RKO (cell line): ENCODE measurements at regions not wholly inside any gene's neighbourhood (a gene's known extent, or its start where the extent isn't known, plus 50 kb on each side); places are given as distances from the start of the nearest gene placed in this dataset.

ENCODE experiments used
- DNase-seq: peaks from one replicate; pipeline ENCODE4 v3.0.0-alpha.2; 2016; ENCODE audit warnings: low spot score

DNA sequence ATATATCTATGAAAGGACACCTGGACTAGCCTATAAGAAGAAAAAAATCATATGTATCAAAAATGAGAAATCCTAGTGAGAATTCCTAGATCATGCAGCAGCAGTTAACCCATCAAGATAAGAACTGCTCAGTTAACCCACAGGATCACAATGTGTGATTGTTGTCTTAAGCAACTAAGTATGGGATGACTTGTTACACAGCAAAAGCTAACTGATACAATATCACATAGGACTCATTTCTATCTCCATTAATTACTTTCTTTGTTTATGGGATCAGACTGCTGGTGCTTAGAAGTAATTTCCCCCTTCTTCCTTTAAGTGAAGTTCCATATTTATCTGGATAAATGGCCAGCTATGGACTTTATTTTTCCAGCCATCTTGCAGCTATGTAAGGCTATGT lies 280.8 kb upstream of the MARCKS start:
- DNase-seq = no peak

DNA sequence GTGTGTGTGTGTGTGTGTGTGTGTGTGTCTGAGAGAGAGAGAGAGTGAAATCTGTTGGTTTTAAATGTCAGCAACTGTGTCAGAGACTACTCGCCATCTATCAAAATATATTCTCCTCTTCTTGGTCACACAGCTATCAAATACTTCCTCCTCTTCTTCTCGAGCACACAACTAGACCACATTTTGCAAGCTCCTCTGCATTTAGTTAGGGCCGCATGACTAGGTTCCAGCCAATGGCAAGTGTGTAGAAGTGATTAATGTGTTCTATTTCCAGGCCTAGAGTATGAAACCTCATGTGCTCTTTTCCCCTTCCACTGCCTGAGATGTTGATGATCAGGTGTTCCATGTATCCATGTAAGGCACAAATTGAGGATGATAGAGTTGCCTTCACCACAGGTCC lies 278.5 kb upstream of the MARCKS start:
- DNase-seq = no peak

DNA sequence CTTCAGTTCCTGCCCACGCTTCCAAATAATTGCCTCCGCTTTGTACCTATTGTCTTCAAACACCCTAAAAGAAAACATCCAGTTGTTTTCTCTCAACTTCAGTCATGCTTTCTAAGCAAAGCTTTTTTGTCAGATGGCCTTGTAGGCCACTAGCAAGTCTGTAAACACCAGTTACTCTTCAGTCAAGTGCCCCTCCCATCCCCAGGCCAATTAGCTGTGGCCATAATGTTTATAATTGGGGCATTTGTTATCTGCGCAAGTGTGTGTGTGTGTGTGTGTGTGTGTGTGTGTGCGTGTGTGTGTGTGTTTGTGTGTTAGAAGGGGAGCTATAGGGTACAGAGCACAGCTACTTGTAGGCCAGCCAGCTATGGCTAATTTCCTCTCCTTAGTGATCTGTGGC lies 272.4 kb upstream of the MARCKS start:
- DNase-seq = no peak

DNA sequence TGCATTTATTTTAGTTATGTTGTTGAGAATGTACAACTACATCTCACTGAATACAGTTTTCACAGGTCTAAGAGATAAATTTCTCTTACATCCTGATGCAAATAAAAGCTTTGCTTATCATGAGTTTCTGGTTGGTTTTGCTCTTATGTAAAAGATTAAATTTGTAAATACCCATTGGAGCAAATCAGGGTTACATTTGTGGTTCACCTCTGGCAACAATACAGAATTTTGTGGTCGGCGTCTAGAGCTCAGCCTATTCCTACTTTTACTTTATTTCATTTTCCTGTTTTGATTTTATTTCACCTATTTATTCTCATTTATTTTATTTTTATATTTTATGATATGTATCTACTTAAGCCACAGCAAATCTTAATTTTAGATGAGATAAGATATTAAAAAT lies 271.9 kb upstream of the MARCKS start:
- DNase-seq = no peak

DNA sequence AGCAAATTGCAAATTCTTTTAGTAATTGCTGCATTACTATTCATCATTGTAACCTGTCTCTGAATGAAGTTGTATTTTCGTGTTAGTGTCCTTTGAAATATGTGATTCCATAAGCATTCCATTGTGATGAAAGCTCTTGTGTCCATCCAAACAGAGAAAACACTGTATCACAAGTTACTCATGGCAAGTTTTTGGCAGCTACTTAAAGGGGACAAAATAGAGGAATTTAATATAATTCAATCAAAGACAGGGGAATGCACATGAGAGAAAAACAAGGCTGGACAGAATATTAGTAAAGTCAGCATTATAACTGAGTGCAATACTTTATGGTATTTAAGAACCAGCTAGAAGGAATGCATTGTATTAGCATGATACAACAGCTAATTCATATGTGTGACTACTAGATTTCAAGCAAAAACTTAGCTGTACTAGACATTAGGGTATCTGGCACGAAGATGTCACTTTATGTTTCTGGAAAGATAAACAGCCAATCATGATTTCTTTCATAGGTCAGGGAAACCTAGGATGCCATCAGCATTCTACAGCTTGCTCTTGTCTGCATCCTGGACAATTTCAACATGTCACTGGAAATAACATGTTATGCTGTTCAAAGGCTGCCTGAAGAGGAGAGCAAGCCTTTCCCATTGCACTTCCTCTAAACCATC lies 270.6 kb upstream of the MARCKS start:
- no peak for DNase-seq

DNA sequence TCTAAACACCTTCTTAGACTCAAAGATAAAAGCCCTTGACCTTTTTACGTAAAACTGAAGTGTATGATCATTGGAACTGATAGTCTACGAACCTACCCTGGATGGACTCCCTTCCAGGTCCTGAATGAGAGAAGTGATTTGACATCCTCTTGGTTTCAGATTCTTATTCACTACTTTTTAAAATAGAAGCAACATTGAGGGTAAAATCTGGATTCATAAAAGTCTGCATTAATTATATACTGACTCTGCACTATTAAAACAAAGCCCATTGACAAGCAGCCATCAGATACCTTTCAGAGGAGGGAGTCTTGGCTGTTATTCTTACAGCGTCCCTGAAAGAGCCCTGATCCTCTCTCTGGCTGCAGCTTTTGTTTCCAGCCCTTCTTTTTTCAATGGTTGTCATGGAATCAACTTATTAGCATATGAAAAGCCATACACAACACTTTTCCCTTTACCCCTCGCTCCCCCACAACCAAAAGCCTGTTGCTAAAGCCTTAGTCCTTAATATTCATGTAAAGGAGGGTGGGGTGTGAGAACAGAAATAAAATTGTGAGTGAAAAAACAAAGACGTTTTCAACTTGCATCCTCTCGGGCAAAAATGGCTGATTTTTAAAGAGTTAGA lies 270.0 kb upstream of the MARCKS start:
- no peak for DNase-seq

DNA sequence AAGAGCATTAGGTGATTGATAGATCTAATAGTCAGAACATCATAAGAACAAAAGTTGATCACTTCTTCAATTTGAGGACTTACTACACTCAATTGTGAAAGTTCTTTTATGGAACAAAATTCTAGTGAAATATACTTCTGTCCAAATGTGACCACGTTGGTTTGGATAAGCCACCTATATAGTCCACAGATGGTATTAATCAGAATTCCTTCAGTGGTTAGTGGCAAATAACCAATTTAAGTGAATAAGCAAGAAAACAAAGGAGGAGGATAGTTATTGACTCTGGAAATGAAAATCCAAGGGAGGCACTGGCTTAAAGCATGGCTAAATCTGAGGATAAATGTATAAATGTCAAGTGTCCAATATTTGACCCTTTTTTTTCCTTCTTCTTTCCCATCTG lies 268.5 kb upstream of the MARCKS start:
- DNase-seq = no peak

DNA sequence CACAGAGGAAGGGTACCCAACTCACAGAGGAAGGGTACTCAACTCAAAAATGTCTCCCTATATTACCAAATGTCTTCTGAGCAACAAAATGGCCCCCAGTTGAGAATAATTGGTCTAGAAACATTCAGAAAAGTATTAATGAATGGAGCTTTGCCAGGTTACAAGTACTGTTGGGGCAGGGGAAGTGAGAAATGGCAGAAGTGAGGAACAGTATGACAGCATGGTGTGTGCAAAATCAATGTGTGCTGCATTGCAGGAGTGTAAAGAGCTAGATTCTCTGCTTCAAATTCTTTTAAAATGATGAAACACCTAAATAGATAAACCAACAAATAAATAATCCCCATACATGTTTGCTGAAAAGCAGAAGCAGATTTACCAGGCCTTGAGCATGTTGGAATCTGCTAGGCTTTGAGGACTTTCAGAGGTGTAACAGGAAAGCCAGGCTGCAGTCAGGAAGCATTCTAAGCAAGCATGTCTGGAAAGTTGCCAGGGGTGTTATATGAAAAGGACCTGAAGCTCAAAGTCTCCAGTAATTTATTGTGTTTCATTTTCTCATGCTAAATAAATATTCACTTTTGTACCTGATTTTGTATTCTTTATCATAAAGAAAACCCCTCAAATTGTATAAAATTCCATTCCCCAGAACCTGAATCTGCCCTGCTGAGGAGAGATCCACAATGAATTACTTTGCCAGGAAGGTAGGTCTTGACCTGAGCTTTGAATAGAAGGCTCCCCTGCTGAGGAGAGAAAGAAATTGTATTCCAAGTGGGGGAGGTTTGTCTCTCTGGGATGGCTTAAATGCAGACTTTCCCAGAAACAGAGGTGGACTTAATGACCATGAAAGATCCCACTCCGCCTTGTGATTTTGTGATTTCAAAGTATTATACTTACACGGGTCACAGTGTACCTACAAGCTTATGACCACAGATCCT lies 265.0 kb upstream of the MARCKS start:
- DNase-seq = no peak

DNA sequence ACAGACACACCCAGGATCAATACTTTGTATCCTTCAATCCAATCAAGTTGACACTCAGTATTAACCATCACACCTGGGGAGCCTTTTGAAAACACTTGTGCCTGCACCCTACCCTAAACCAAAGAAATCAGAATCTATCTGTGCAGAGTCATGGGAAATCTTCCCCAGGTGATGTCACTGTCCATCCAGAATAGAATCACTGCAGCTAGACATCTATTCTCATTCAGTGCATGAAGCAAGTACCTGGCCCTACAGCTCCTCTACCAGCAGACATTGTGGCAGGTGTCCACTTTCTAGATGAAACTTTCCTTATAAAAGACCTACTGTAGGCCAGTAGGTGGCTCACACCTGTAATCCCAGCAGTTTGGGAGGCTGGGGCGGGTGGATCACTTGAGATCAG lies 262.4 kb upstream of the MARCKS start:
- DNase-seq = no peak

DNA sequence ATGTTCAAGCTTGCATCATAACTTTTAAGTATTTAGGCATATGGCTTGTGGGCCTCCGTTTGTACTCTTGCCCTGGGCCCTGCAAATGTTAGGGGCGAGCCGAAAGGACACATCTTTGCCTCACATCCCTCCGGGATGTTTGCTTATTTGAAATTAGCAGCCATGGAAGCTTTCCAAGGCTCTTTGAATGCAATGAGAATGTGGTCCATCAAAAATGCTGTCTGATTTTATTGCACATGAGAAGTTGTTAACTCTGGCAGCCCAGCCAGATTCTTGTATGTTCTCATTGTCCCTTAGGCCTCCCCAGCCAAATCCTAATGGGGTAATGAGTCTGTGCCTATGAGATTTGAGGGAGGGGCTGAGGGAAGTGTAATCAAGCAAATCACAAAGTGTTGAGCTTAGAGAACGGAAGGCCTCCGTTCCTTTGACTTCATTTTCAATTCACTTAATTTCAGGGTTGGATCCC lies 261.2 kb upstream of the MARCKS start:
- DNase-seq = no peak

DNA sequence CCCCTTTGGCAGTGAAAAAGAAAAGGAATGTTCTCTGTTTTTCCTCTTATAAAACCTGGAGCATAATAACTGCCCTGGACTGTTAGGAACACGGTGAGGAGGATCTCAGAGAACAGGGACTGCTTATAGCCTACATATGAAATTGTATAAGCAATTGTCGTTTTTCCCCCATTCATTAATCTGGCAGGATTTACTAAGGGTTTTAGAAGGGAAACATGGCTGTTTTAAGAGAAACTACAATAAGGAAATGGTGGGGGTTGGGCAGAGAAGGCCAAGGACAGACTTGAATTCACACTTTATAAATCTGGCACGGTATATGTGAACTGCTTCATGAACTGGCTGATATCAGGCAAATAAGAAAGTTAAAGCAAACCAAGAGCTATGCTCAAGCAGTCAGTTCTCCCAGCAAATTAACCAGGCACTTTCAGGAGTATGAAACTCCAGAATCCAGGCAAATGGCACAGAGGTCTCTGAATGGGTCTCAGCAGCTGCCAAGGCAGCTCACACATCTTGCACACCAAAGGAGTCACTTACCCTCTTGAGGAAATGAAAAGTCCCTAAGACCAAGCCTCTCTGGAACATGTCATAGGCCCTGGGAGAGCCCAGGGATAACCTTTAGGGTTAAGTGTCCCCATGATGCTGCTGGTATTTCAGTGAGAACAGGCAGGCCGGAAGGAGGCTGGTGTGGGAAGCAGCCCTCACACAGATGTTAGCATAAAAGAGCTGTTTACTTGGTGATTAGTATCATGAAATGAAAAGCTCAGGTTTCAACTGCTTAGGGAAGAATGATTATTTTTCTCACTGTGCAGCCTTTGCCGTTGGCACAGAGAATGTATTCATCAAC lies 260.5 kb upstream of the MARCKS start:
- no peak for DNase-seq

DNA sequence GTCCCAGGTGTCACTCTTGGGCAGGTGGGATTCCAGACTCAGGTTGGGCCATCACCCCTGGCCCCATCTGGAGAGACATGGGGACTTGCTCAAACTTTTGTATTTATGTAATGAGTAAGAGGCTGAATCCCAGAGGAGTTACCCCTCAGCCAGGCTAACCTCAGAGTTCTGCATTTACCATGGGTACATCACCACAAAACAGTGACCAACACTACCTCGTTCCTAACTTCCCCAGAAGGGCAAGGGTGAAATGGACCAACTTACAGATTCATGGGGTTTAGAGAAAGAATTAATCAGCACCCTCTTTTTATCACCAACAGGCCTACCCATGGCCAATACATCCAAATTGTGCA lies 259.9 kb upstream of the MARCKS start:
- DNase-seq = no peak

DNA sequence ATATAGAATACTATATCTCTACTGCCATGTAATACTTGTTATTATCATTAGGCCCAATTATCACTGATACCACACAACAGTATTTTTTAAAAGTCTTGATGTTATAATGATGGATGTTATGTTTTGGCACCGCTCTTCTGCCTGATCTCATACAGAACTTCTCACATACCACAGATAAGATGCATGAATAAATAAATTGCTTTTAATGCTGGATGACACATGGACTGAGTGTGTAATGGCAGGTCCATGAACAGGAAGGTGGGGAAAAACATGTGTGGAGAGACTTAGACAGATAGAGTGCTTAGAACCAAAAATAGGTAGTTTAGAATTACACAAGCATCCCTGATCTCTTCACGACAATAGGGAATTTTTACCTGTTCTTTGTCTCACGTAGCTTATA lies 258.4 kb upstream of the MARCKS start:
- DNase-seq = no peak

DNA sequence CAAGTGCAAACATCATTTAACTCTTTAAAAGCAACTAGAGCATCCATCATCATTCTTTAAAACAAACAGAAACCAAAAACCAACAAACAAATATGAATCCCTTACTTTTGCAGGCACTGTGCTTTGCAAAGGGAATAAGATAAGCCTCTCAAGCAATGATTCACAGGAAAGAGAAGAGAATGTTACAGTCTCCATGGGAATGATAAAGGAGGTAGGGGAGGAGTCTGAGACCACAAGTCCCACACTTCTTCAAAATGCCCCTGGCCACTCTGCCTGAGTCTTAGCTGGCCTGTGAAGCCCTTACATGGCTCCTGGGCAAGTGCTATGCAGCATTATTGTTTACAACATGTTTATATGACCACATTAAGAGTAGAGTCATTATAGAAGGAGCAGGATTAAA lies 257.7 kb upstream of the MARCKS start:
- no peak for DNase-seq

DNA sequence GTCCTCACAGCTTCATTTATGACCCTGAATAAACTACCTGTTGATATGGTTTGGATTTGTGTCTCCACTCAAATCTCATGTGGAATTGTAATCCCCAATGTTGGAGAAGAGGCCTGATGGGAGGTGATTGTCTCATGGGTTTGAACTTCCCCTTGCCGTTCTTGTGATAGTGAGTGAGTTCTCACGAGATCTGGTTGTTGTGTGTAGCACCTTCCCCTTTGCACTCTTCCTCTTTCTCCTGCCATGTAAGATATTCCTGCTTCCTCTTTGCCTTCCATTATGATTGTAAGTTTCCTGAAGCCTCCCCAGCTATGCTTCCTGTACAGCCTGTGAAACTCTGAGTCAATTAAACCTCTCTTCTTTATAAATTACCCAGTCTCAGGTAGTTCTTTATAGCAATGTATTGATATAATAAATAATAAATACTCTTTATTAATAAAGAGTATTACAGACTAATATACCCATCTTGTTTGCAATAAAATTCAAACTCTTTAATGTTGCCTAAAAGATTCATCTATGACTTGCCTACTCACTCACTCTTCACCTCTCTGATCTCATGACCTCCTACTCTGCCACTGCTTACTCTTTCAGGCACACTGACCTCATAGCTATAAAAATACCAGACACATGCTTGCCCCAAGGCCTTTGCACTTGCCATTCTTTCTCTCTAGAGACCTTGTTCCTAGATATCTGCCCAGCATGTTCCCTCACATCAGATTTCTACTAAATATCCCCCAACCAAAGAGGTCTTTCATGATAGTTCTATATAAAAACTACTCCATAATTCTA lies 256.4 kb upstream of the MARCKS start:
- no peak for DNase-seq

DNA sequence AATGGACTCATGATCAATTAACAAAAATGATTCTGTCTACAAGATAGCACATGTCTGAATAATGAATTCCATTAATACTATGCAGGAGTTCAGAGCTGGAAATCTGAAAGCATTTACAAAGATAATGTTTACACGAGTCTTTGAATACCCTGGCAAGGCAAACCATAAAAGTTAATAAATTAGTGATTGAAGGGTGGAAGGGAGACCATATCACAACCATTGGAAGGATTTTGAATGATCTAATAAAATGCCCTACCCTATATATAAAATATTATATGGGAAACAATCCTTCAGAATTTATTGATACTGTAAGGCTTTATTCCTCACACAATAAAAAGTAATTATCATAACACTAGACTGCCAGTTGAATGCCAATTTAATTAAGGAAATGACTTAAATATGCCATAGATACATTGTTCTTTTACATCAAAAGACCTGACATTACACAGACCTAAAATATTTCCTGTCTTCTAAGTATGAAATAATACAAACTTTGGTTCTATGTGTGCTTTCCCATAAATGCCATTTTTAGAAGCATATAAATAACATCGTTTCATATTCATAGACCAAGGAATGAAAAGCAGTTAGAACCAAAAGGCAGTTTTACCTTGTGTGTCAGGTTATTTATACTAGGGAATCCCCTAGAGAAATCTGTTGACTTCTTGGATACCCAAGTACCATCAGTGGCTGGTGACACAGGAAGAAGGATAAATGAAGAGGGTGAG lies 249.2 kb upstream of the MARCKS start:
- DNase-seq = no peak

DNA sequence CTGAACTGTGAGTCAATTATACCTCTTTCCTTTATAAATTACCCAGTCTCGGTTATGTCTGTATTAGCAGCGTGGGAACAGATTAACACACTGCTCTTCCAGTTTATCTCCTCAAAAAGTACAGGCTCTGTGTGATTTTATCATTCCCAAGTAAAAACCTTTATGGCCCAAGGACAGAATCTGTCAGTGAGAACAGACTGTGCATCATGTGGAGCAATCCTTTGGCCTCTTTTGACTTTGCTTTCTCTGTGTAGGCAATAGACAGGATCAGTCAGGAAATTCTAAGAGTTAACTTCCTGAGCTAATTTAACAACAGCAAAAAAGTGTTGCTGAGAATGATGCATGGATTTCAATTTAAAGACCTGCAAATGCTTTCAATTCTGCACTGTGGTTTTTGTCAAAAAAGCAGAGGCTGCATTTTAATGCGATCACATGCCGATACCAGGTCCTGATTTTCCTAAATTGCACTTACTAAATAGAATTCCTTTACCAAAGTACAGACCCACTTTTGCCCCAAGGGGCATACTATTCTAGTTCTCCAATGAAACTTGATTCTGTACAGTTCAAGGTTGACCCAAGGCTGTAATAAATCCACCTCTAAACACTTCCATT lies 246.7 kb upstream of the MARCKS start:
- DNase-seq = no peak

DNA sequence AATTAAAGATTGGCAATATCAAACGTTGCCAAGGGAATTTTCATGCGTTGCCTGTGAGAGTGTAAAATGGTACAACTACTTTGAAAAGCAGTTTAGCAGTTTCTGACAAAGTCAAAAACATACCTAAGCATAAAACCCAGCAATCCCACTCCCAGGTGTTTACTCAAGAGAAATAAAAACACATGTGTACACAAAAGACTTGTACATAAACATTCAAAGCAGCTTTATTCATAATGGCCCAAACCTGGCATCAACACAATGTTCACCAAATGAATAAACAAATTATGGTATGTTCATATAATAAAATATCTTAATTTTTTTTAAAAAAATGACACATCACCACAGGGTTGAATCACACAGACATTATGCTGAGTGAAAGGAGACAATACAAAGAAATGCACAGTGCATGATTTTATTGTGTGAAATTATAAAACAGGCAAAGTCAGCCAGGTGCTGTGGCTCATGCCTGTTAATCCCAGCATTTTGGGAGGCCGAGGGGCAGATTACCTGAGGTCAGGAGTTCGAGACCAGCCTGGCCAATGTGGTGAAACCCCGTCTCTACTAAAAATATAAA lies 240.4 kb upstream of the MARCKS start:
- no peak for DNase-seq

DNA sequence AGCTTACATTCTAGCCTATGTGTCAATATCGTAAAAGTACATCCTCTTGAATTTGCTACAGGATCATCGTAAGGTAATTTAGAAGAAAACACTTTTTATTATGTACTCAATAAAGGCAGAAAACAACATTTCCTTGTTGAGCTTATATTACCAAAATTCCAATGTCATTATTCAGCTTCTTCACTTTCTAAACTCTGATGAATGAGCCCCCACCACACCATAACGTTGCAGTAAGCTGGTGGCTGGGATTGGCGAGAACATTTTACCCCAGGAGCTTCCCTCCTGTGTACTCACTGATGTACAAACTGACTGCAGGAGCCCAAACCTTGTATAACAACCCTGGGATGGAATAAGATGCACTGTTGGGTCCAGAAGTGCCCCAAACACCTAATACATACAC lies 238.1 kb upstream of the MARCKS start:
- DNase-seq = no peak

DNA sequence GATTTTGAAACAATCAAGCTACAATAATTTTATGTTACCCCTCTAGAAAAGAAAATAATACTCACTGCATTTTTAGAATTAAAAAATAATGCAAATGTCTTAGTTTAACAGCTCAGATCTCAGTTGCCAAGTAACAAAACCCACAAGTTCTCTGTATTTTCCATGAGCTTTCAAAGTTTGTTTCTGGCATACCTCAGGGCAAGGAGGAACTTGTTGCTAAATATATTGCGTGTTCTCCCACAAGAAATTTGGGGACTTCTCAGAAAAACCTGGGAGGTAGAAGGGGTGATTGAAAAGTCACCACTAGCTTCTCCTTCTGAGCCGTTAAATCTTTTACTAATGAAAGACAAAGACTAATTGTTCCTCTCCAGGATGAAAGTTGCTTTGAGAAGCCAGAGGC lies 236.8 kb upstream of the MARCKS start:
- DNase-seq = no peak
